Spleen (tissue), 11 donors: ENCODE measurements at regions not wholly inside any gene's neighbourhood (a gene's known extent, or its start where the extent isn't known, plus 50 kb on each side); places are given as distances from the start of the nearest gene placed in this dataset.
"Not testable (repeated sequence)": the region's sequence is repeated elsewhere in the genome, so short reads cannot be mapped to it uniquely, and the experiment has no call there.

Experiments used
- DNase-seq: peaks from one replicate; pipeline ENCODE4 v3.0.0-alpha.2; 2020
- H3K27ac ChIP-seq, 8 donors: fragments of 200-600 bp; sonication (generic) in 7 of 8; 1 replicate in 4 of 8; 2 replicates in 4 of 8; pipeline versions ENCODE4 v1.5.0 to v1.8.0; 2016 to 2021; ENCODE audit warnings: inconsistent platforms in 4 of 8, mild to moderate bottlenecking in 4 of 8, moderate library complexity in 1 of 8
- H3K27me3 ChIP-seq, 7 donors: fragments of 200-600 bp; sonication (generic) in 6 of 7; replicated peaks in 1 of 7; 1 replicate in 4 of 7; 2 replicates in 3 of 7; pipeline versions ENCODE4 v1.5.0 to v1.8.0; 2016 to 2021; ENCODE audit warnings: inconsistent platforms in 3 of 7, mild to moderate bottlenecking in 1 of 7
- H3K36me3 ChIP-seq, 6 donors: fragments of 200-600 bp; sonication (generic) in 5 of 6; 1 replicate in 4 of 6; 2 replicates in 2 of 6; pipeline versions ENCODE4 v1.5.0 to v1.8.0; 2016 to 2021; ENCODE audit warnings: inconsistent platforms in 2 of 6
- H3K4me1 ChIP-seq, 6 donors: fragments of 200-600 bp; sonication (generic) in 5 of 6; 1 replicate in 3 of 6; 2 replicates in 3 of 6; pipeline versions ENCODE4 v1.5.0 to v1.8.0; 2016 to 2021; ENCODE audit warnings: inconsistent platforms in 3 of 6
- H3K4me3 ChIP-seq, 8 donors: fragments of 200-600 bp; sonication (generic) in 7 of 8; 1 replicate in 4 of 8; 2 replicates in 4 of 8; pipeline versions ENCODE4 v1.5.0 to v1.8.0; 2016 to 2021; ENCODE audit warnings: inconsistent platforms in 4 of 8, mild to moderate bottlenecking in 4 of 8, moderate library complexity in 2 of 8
- H3K9me3 ChIP-seq, 8 donors: fragments of 200-600 bp; sonication (generic) in 7 of 8; 1 replicate in 4 of 8; 2 replicates in 4 of 8; pipeline versions ENCODE4 v1.5.0 to v1.8.0; 2016 to 2021; ENCODE audit warnings: inconsistent platforms in 4 of 8
- CTCF ChIP-seq, 11 experiments: fragments of 200-600 bp in 7 of 11; fragments of 450-650 bp in 4 of 11; sonication (generic) in 4 of 11; IDR thresholded peaks in 8 of 11; conservative IDR thresholded peaks in 3 of 11; 1 replicate in 7 of 11; 2 replicates in 4 of 11; pipeline versions ENCODE4 v1.4.0 to v1.8.0; 2016 to 2021; ENCODE audit warnings: antibody characterized with exemption in 11 of 11, inconsistent platforms in 4 of 11, mild to moderate bottlenecking in 1 of 11
- POLR2A ChIP-seq, 3 donors: fragments of 450-650 bp; IDR thresholded peaks; one replicate each; pipeline ENCODE4 v1.5.1; 2017; ENCODE audit warnings: antibody characterized with exemption in 3 of 3, mild to moderate bottlenecking in 1 of 3
- POLR2AphosphoS5 ChIP-seq, 3 donors: sonication (generic); formaldehyde crosslinking; IDR thresholded peaks; one replicate each; pipeline ENCODE4 v1.5.1; 2017; ENCODE audit warnings: antibody characterized with exemption in 3 of 3
- WGBS, 5 donors: extraction: QIAGEN DNeasy Blood & Tissue Kit in 3 of 5; methylation state at CpG; one replicate each; pipeline versions ENCODE4 v1.1.5 to v1.1.7; 2013 to 2018; 5-methylcytosine and 5-hydroxymethylcytosine counted together
- intact Hi-C: fragments of 100-400 bp; cut with DNase I; formaldehyde crosslinking; loops from one replicate; pipeline ENCODE4 v1.15.0; 2023; ENCODE audit warnings: low total_unique reads
- donor health status: healthy with polysubstance abuse.
- donor health status: DM: no; HTN: no; CAD: no; lungs with moderate emphysema.
- donor health status: DM: no; HTN: no; CAD: no.
- donor health status: Bipolar disorder and iron deficiency.
- donor health status: healthy.
- donor health status: DM: no; HTN: no; CAD: no.
- donor health status: DM: yes; HTN: yes; CAD: no.

GRCh38 chr1:90220941-90221693 lies 226.2 kb downstream of the ZNF326 start:
- no peak overlapping the region for H3K27ac ChIP-seq
- no peaks in the 10 kb centered on the region for H3K4me1 ChIP-seq
- intact Hi-C loops = no loop called here
- H3K27me3 ChIP-seq = peaks cover 0 to 9% (median 0%) of the 10 kb centered on the region in 7 donors
- no peak for DNase-seq
- H3K4me3 ChIP-seq = no peak overlapping the region
- TF ChIP-seq POLR2A (IDR thresholded peaks at IDR 0.05) (no peak), POLR2AphosphoS5 (IDR thresholded peaks at IDR 0.05) (no peak), CTCF (IDR thresholded peaks at IDR 0.05 in 8 of 11, conservative IDR thresholded peaks at IDR 0.05 in 3 of 11) (no peak)
- peaks cover 0 to 22% (median 14%) of the 10 kb centered on the region in 8 donors for H3K9me3 ChIP-seq
- H3K36me3 ChIP-seq = no peaks in the 10 kb centered on the region
- WGBS, 5 donors = 73 to 81% (median 74%) methylated on average over 5 of the region's 5 CpGs

GRCh38 chr1:90220496-90220895 lies 225.6 kb downstream of the ZNF326 start:
- WGBS, 5 donors = 67 to 80% (median 72%) methylated on average over 3 of the region's 3 CpGs

GRCh38 chr1:90219166-90219871 lies 224.4 kb downstream of the ZNF326 start:
- H3K4me3 ChIP-seq, H3K36me3 ChIP-seq, H3K27ac ChIP-seq, H3K27me3 ChIP-seq, H3K4me1 ChIP-seq, DNase-seq, H3K9me3 ChIP-seq, intact Hi-C loops: not testable (repeated sequence)
- 74 to 82% (median 79%) methylated on average over 25 to 27 of the region's 27 CpGs for WGBS, 5 donors

More at GRCh38 chr1:90220496-90220895, 225.6 kb downstream of the ZNF326 start:
- Histone ChIP-seq H3K4me1 (no peaks in the 10 kb centered on the region), H3K9me3 (peaks cover 0 to 16% (median 8%) of the 10 kb centered on the region in 8 donors), H3K27ac (no peak overlapping the region), H3K36me3 (no peaks in the 10 kb centered on the region), H3K27me3 (peaks cover 0 to 9% (median 0%) of the 10 kb centered on the region in 7 donors), H3K4me3 (no peak overlapping the region)
- intact Hi-C loops = no loop called here
- TF ChIP-seq POLR2AphosphoS5 (IDR thresholded peaks at IDR 0.05) (no peak), POLR2A (IDR thresholded peaks at IDR 0.05) (no peak), CTCF (IDR thresholded peaks at IDR 0.05 in 8 of 11, conservative IDR thresholded peaks at IDR 0.05 in 3 of 11) (no peak)
- no peak for DNase-seq

GRCh38 chr1:90210633-90211491 lies 216.0 kb downstream of the ZNF326 start:
- intact Hi-C loops = no loop called here
- WGBS, 5 donors = 87 to 92% (median 91%) methylated on average over 6 of the region's 6 CpGs

More at GRCh38 chr1:90210633-90211491, 216.0 kb downstream of the ZNF326 start:
- Histone ChIP-seq H3K27me3 (no peaks in the 10 kb centered on the region), H3K9me3 (no peaks in the 10 kb centered on the region), H3K36me3 (no peaks in the 10 kb centered on the region), H3K4me1 (no peaks in the 10 kb centered on the region), H3K27ac (no peak overlapping the region), H3K4me3 (no peak overlapping the region)
- no peak for DNase-seq
- TF ChIP-seq POLR2AphosphoS5 (IDR thresholded peaks at IDR 0.05) (no peak), CTCF (IDR thresholded peaks at IDR 0.05 in 8 of 11, conservative IDR thresholded peaks at IDR 0.05 in 3 of 11) (no peak), POLR2A (IDR thresholded peaks at IDR 0.05) (no peak)
